Neural cell (in vitro differentiated cells): ENCODE measurements at regions not wholly inside any gene's neighbourhood (a gene's known extent, or its start where the extent isn't known, plus 50 kb on each side); places are given as distances from the start of the nearest gene placed in this dataset.

ENCODE experiments used
- H2AFZ ChIP-seq: fragments of 200-600, 300-800 bp; sonication (generic), shearing (Covaris generic); 2 replicates; pipeline ENCODE4 v1.6.0; 2014; ENCODE audit warnings: low read depth, mild to moderate bottlenecking, antibody characterized with exemption, low read length, moderate library complexity
- H3F3A ChIP-seq: fragments of 200-600 bp; shearing (Covaris generic); 2 replicates; pipeline ENCODE4 v1.6.1; 2016; ENCODE audit warnings: mild to moderate bottlenecking, moderate library complexity, mixed read lengths, antibody characterized with exemption, low read length; ENCODE audit not compliant: insufficient read depth, poor library complexity, severe bottlenecking
- H3K27ac ChIP-seq: fragments of 200-600, 300-800 bp; sonication (generic), shearing (Covaris generic); 2 replicates; pipeline ENCODE4 v1.5.1; 2014; ENCODE audit warnings: mild to moderate bottlenecking, low read length, moderate library complexity
- H3K27me3 ChIP-seq: fragments of 300-800, 200-600 bp; sonication (generic), shearing (Covaris generic); 2 replicates; pipeline ENCODE4 v1.6.0; 2014; ENCODE audit warnings: mild to moderate bottlenecking, low read depth, low read length, moderate library complexity; ENCODE audit not compliant: insufficient read depth
- H3K36me3 ChIP-seq: fragments of 300-800, 200-600 bp; sonication (generic), shearing (Covaris generic); 2 replicates; pipeline ENCODE4 v1.5.1; 2014; ENCODE audit warnings: mild to moderate bottlenecking, antibody characterized with exemption, low read length, moderate library complexity; ENCODE audit not compliant: insufficient read depth
- H3K4me2 ChIP-seq: fragments of 300-800, 200-600 bp; sonication (generic), shearing (Covaris generic); 2 replicates; pipeline ENCODE4 v1.6.0; 2014; ENCODE audit warnings: mild to moderate bottlenecking, low read length
- H3K4me3 ChIP-seq: fragments of 300-800, 200-600 bp; sonication (generic), shearing (Covaris generic); 2 replicates; pipeline ENCODE4 v1.5.1; 2014; ENCODE audit warnings: mild to moderate bottlenecking, low read length, moderate library complexity
- H3K79me2 ChIP-seq: fragments of 200-600 bp; shearing (Covaris generic); replicated peaks from 2 replicates; pipeline ENCODE4 v1.6.0; 2014; ENCODE audit warnings: mild to moderate bottlenecking, low read length, moderate library complexity; ENCODE audit not compliant: insufficient read depth
- H3K9ac ChIP-seq: fragments of 300-800, 200-600 bp; sonication (generic), shearing (Covaris generic); 2 replicates; pipeline ENCODE4 v1.6.1; 2016; ENCODE audit warnings: mild to moderate bottlenecking, low read length, mixed read lengths
- H3K9me2 ChIP-seq: fragments of 200-600 bp; shearing (Covaris generic); 2 replicates; pipeline ENCODE4 v1.6.1; 2016; ENCODE audit warnings: mild to moderate bottlenecking, low read length, mixed read lengths; ENCODE audit not compliant: insufficient read depth
- H3K9me3 ChIP-seq: fragments of 200-600, 300-800 bp; sonication (generic), shearing (Covaris generic); 2 replicates; pipeline ENCODE4 v1.6.1; 2016; ENCODE audit warnings: mild to moderate bottlenecking, mixed run types, low read length, moderate library complexity, mixed read lengths
- H4K20me1 ChIP-seq: fragments of 200-600 bp; shearing (Covaris generic); 2 replicates; pipeline ENCODE4 v1.6.1; 2016; ENCODE audit warnings: mild to moderate bottlenecking, mixed run types; ENCODE audit not compliant: insufficient read depth
- EP300 ChIP-seq: fragments of 450-650 bp; conservative IDR thresholded peaks from 2 replicates; pipeline ENCODE4 v1.6.1; 2014; ENCODE audit warnings: antibody characterized with exemption, mild to moderate bottlenecking, moderate library complexity; ENCODE audit not compliant: poor library complexity, severe bottlenecking
- EZH2 ChIP-seq: fragments of 200-600, 300-800 bp; shearing (Covaris generic), sonication (generic); IDR thresholded peaks from 2 replicates; pipeline ENCODE4 v1.6.1; 2014; ENCODE audit warnings: antibody characterized with exemption, low read length, borderline replicate concordance, mild to moderate bottlenecking; ENCODE audit not compliant: insufficient read depth, poor library complexity, severe bottlenecking
- MXI1 ChIP-seq: fragments of 450-650 bp; conservative IDR thresholded peaks from 2 replicates; pipeline ENCODE4 v1.6.1; 2014; ENCODE audit warnings: antibody characterized with exemption, mild to moderate bottlenecking; ENCODE audit not compliant: poor library complexity, severe bottlenecking
- POLR2AphosphoS5 ChIP-seq: IDR thresholded peaks from 2 replicates; pipeline ENCODE4 v1.6.1; 2012
- RAD21 ChIP-seq: fragments of 450-650 bp; conservative IDR thresholded peaks from 2 replicates; pipeline ENCODE4 v1.6.1; 2014; ENCODE audit warnings: antibody characterized with exemption, mild to moderate bottlenecking, moderate library complexity
- SMC3 ChIP-seq: fragments of 450-650 bp; conservative IDR thresholded peaks from 2 replicates; pipeline ENCODE4 v1.6.1; 2014; ENCODE audit warnings: antibody characterized with exemption, mild to moderate bottlenecking, moderate library complexity; ENCODE audit not compliant: poor library complexity
- TAF1 ChIP-seq: IDR thresholded peaks from 2 replicates; pipeline ENCODE4 v1.6.1; 2012; ENCODE audit warnings: low read depth
- TF ChIP-seq, protein P1 (sequence below): IDR thresholded peaks from 2 replicates; pipeline ENCODE4 v1.6.1; 2012; ENCODE audit warnings: borderline replicate concordance
- TF ChIP-seq, protein P2 (sequence below): fragments of 450-650 bp; IDR thresholded peaks from 2 replicates; pipeline ENCODE4 v1.5.1; 2014; ENCODE audit warnings: antibody characterized with exemption, mild to moderate bottlenecking, moderate library complexity; ENCODE audit not compliant: poor library complexity, severe bottlenecking

- H3K9me2 ChIP-seq: no peaks in the 10 kb centered on the region
- H4K20me1 ChIP-seq: no peaks in the 10 kb centered on the region
- H3K9ac ChIP-seq: no peak overlapping the region
These were observed 757.5 kb upstream of the DDX18 start for GRCh38 chr2:117057016-117057415.

GRCh38 chr2:117058366-117058765 lies 756.1 kb upstream of the DDX18 start:
- H3K4me3 ChIP-seq: no peak overlapping the region
- H3K27me3 ChIP-seq: no peaks in the 10 kb centered on the region
- no peaks in the 10 kb centered on the region for H3K9me3 ChIP-seq
- no peak overlapping the region for H3K9ac ChIP-seq
- H3F3A ChIP-seq: no peaks in the 10 kb centered on the region
- no peak overlapping the region for H3K27ac ChIP-seq
- H3K79me2 ChIP-seq: no peaks in the 10 kb centered on the region
- H3K36me3 ChIP-seq: no peaks in the 10 kb centered on the region
- H3K9me2 ChIP-seq: no peaks in the 10 kb centered on the region
- no peaks in the 10 kb centered on the region for H4K20me1 ChIP-seq
- TF ChIP-seq MXI1 (no peak), TAF1 (no peak), RAD21 (no peak), EP300 (no peak), POLR2AphosphoS5 (no peak), EZH2 (no peak), SMC3 (no peak)
- TF ChIP-seq, protein P1, sequence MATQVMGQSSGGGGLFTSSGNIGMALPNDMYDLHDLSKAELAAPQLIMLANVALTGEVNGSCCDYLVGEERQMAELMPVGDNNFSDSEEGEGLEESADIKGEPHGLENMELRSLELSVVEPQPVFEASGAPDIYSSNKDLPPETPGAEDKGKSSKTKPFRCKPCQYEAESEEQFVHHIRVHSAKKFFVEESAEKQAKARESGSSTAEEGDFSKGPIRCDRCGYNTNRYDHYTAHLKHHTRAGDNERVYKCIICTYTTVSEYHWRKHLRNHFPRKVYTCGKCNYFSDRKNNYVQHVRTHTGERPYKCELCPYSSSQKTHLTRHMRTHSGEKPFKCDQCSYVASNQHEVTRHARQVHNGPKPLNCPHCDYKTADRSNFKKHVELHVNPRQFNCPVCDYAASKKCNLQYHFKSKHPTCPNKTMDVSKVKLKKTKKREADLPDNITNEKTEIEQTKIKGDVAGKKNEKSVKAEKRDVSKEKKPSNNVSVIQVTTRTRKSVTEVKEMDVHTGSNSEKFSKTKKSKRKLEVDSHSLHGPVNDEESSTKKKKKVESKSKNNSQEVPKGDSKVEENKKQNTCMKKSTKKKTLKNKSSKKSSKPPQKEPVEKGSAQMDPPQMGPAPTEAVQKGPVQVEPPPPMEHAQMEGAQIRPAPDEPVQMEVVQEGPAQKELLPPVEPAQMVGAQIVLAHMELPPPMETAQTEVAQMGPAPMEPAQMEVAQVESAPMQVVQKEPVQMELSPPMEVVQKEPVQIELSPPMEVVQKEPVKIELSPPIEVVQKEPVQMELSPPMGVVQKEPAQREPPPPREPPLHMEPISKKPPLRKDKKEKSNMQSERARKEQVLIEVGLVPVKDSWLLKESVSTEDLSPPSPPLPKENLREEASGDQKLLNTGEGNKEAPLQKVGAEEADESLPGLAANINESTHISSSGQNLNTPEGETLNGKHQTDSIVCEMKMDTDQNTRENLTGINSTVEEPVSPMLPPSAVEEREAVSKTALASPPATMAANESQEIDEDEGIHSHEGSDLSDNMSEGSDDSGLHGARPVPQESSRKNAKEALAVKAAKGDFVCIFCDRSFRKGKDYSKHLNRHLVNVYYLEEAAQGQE: no peak
- TF ChIP-seq, protein P2, sequence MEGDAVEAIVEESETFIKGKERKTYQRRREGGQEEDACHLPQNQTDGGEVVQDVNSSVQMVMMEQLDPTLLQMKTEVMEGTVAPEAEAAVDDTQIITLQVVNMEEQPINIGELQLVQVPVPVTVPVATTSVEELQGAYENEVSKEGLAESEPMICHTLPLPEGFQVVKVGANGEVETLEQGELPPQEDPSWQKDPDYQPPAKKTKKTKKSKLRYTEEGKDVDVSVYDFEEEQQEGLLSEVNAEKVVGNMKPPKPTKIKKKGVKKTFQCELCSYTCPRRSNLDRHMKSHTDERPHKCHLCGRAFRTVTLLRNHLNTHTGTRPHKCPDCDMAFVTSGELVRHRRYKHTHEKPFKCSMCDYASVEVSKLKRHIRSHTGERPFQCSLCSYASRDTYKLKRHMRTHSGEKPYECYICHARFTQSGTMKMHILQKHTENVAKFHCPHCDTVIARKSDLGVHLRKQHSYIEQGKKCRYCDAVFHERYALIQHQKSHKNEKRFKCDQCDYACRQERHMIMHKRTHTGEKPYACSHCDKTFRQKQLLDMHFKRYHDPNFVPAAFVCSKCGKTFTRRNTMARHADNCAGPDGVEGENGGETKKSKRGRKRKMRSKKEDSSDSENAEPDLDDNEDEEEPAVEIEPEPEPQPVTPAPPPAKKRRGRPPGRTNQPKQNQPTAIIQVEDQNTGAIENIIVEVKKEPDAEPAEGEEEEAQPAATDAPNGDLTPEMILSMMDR: no peak
- H2AFZ ChIP-seq: no peak overlapping the region
- H3K4me2 ChIP-seq: no peak overlapping the region

More at GRCh38 chr2:117057016-117057415, 757.5 kb upstream of the DDX18 start:
- Histone ChIP-seq H2AFZ (no peak overlapping the region), H3K4me3 (no peak overlapping the region), H3K27me3 (no peaks in the 10 kb centered on the region), H3K79me2 (no peaks in the 10 kb centered on the region), H3K27ac (no peak overlapping the region), H3K4me2 (no peak overlapping the region), H3K9me3 (no peaks in the 10 kb centered on the region), H3F3A (no peaks in the 10 kb centered on the region), H3K36me3 (no peaks in the 10 kb centered on the region)
- TF ChIP-seq POLR2AphosphoS5: no peak
- TF ChIP-seq EZH2: no peak
- TF ChIP-seq EP300: no peak

DNA sequence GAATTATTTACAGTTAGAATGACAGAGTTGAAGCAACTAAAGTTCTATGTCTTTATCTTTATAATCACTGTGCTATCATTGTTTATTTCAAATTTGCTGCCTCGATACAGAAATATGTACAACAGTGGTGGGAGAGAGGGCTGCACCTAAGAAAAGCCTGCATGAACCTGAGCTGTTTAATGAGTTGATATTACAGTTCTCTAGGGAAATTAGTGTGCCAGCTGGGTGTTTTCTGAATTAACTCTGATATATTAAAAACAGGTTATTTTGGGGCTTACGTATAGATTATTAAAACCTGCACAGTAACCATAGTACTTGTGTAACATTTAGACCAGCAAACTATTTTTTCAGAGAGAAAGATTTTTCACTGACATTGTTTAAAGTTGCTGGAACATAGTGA lies 750.5 kb upstream of the DDX18 start:
- Histone ChIP-seq H3F3A (no peaks in the 10 kb centered on the region), H3K9me3 (no peaks in the 10 kb centered on the region), H4K20me1 (no peaks in the 10 kb centered on the region), H3K79me2 (no peaks in the 10 kb centered on the region), H3K36me3 (no peaks in the 10 kb centered on the region), H3K27me3 (no peaks in the 10 kb centered on the region), H2AFZ (no peak overlapping the region), H3K9ac (no peak overlapping the region), H3K4me3 (no peak overlapping the region), H3K27ac (no peak overlapping the region), H3K9me2 (no peaks in the 10 kb centered on the region), H3K4me2 (no peak overlapping the region)
- TF ChIP-seq MXI1 (no peak), POLR2AphosphoS5 (no peak), EZH2 (no peak)
- TF ChIP-seq, protein P2: no peak
